NCI-H2029 treated with DMSO at 0.1 percent for 48 hours (cell line): ENCODE measurements at regions not wholly inside any gene's neighbourhood (a gene's known extent, or its start where the extent isn't known, plus 50 kb on each side); places are given as distances from the start of the nearest gene placed in this dataset.

Experiments
- DNase-seq: peaks from one replicate; lab custom pipeline; 2025; lab: John Stamatoyannopoulos, UW

GRCh38 chr2:11101430-11101829 is 53.8 kb upstream of the SLC66A3 start:
- DNase-seq: no peak

DNA sequence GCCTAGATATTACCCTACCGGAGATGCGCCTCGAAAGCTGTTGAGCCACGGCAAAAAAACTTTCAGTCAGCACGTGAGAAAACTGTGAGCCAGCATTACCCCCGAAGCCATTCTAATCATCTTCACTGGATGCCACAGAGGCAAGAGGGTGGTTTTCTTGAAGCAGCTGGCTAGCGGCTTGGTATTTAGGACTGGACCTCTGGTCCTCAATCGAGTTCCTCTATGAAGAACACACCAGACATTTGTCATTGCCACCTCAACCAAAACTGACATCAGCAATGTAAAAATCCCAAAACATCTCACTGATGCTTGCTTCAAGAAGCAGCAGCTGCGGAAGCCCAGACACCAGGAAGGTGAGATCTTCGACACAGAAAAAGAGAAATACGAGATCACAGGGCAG is 52.8 kb upstream of the SLC66A3 start:
- no peak for DNase-seq

DNA sequence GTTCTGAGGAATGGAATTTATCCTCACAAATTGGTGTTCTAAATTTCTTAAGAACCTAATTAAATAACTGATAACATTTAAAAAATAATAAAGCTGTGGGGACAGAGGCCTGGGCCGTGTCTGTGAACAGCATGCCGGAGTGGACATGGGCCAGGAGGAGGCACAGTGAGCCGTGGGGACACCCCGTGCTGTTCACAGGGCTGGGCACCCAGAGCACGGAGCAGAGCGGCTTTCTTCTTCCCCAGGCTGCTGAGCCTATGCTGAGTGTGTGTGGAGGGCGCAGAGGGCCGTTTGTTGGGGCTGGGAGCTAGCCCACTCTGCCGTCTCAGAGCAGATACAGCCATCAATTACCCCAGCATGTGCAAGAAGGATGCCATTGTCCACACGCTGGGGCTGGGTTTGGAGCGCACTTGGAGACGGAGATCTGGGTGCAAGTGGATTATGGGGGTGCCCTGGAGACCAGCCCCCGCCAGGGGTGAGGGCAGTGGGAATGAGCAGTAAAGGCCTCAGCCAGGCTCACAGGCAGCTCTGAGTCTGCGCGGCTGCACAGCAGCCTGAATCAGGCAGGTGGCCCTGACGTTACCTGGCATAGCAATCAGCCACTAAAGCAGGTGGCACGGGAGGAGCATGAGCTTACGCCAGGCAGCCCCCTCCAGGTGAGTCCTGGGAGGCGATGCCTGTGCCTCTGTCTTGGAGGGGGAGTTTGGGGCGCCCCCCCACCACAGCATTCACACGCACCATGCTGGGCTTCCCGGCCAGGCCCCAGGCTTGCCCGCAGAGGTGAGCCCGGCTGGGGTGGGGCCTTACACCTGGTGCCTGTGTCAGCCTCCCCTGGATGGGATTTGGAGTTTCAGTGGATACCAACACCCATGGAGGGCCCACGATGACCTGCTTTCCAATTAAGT is 52.1 kb upstream of the SLC66A3 start:
- DNase-seq: no peak

GRCh38 chr2:11103984-11104793 is 51.1 kb upstream of the SLC66A3 start:
- no peak for DNase-seq

- DNase-seq: no peak
Measured at GRCh38 chr2:11104794-11105660, 50.2 kb upstream of the SLC66A3 start.
